HFF-Myc (cell line): ENCODE measurements at regions not wholly inside any gene's neighbourhood (a gene's known extent, or its start where the extent isn't known, plus 50 kb on each side); places are given as distances from the start of the nearest gene placed in this dataset.

Experiments
- DNase-seq: peaks from one replicate; pipeline ENCODE4 v3.0.0-alpha.2; 2011; ENCODE audit warnings: low read depth; ENCODE audit errors: extremely low read depth
- H3K4me3 ChIP-seq: replicated peaks from 2 replicates; pipeline ENCODE4 v1.5.1; 2011; ENCODE audit warnings: low read depth, mild to moderate bottlenecking, control low read depth, low read length
- TF ChIP-seq, protein P1 (sequence below): IDR thresholded peaks from 2 replicates; pipeline ENCODE4 v1.5.1; 2012; ENCODE audit warnings: mild to moderate bottlenecking, low read depth, low read length, control low read depth; ENCODE audit errors: missing control alignments

DNA sequence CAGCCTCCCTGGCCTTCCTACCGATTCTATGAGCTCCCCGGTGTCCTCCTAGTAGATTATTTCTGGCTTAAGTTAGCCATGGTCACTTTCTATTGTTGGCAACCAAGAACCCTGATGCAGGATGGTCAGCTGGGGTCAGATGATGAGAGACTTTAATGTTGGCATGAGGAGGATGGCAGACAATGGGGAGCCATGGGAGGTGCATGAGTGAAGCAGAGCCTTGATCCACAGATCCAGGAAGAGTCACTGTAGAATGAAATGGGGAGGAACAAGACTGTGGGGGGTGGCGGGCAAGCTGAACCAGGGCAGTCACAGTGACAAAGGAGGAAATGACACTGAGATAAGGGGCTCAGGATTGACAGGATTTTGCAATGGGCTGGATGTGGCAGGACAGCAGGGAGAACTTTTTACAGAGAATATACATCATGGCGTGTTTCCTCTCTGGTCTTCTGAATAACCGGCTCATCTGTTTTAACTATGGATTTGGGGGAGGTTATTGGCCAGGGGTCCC lies 60.9 kb downstream of the RPLP1 start:
- no peak for DNase-seq
- TF ChIP-seq, protein P1, sequence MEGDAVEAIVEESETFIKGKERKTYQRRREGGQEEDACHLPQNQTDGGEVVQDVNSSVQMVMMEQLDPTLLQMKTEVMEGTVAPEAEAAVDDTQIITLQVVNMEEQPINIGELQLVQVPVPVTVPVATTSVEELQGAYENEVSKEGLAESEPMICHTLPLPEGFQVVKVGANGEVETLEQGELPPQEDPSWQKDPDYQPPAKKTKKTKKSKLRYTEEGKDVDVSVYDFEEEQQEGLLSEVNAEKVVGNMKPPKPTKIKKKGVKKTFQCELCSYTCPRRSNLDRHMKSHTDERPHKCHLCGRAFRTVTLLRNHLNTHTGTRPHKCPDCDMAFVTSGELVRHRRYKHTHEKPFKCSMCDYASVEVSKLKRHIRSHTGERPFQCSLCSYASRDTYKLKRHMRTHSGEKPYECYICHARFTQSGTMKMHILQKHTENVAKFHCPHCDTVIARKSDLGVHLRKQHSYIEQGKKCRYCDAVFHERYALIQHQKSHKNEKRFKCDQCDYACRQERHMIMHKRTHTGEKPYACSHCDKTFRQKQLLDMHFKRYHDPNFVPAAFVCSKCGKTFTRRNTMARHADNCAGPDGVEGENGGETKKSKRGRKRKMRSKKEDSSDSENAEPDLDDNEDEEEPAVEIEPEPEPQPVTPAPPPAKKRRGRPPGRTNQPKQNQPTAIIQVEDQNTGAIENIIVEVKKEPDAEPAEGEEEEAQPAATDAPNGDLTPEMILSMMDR, result no peak
- H3K4me3 ChIP-seq, result no peak overlapping the region

DNA sequence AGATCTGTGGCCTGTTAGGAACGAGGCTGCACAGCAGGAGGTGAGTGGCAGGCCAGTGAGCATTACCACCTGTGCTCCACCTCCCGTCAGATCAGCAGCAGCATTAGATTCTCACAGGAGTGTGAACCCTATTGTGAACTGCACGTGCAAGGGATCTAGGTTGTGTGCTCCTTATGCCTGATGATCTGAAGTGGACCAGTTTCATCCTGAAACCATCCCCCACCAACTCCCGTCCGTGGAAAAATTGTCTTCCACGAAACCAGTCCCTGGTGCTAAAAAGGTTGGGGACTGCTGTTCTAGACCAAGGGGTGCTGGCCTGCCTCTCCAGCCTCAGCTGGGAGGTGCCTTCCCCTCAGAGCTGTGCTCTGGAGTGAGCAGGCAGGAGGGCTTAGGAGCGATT lies 61.4 kb downstream of the RPLP1 start:
- DNase-seq, result no peak
- TF ChIP-seq, protein P1, result no peak
- H3K4me3 ChIP-seq, result no peak overlapping the region

DNA sequence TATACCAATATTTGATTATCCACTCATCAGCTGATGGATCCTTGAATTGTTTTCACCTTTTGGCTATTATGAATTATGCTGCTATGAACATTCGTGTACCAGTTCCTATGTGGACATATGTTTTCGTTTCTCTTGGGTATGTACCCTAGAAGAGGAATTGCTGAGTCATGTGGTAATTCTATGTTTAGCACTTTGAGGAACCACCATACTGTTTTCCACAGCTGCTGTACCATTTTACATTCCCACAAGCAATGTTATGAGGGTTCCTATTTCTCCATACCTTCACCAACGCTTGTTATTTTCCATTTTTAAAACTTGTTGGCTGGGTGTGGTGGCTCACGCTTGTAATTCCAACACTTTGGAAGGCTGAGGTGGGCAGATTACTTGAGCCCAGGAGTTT lies 62.9 kb downstream of the RPLP1 start:
- no peak overlapping the region for H3K4me3 ChIP-seq
- no peak for DNase-seq
- TF ChIP-seq, protein P1, result no peak

DNA sequence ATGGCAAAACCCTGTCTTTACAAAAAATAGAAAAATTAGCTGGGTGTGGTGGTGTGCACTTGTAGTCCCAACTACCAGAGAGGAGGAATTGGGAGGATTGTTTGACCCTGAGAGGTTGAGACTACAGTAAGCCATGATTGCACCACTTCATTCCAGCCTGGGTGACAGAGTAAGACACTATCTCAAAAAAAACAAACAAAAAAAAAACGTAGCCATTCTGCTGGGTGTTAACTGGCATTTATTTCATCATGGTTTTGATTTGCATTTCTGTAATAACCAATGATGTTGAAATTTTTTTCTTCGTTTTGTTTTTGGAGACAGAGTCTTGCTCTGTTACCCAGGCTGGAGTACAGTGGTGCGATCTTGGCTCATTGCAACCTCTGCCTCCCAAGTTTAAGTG lies 63.3 kb downstream of the RPLP1 start:
- H3K4me3 ChIP-seq, result no peak overlapping the region
- no peak for DNase-seq
- TF ChIP-seq, protein P1, result no peak

DNA sequence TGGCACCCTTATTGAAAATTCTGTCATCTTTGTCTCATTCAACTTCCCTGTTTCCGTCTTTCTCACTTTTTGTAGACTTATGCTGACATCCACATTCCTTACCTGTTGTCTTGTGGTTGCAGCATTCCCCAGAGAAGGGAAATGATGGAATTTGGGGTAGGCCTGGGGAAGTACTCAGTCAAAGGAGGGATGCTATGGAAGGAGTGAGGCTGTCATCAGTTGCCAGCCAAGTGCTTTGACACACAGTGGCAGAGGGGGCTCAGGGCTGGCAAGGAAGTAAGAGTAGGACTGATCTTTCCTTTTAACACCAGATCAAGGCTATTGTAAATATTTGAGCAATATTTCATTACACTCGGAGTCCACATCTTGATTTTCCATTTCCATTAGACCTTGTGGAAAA lies 64.4 kb downstream of the RPLP1 start:
- no peak overlapping the region for H3K4me3 ChIP-seq
- DNase-seq, result no peak
- TF ChIP-seq, protein P1, result no peak

DNA sequence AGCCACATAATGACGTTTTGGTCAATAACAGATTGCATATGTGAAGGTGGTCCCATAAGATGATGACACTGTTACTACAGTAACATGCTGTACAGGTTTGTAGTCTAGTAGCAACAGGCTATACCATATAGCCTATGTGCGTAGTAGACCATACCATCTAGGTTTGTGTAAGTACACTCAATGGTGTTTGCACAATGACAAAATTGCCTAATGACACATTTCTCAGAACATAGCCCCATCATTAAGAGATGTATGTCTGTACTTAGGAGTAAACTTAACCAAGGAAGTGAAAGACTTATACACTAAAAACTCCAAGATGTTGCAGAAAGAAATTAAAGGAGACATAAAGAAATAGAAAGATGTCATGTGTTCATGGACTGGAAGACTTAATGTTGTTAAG lies 66.2 kb downstream of the RPLP1 start:
- TF ChIP-seq, protein P1, result no peak

DNA sequence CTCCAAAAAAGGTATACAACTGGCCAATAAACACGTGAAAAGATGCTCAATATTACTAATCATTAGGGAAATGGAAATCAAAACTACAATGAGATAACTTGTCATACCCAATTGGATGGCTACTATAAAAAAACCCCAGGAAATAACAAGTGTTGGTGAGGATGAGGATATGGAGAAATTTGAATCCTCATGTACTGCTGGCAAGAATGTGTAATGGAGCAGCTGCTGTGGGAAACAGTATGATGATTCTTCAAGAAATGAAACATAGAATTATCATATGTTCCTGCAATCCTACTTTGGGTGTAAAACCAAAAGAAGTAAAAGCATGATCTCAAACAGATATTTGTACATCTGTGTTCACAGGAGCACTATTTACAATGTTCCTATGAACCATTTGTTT lies 67.4 kb downstream of the RPLP1 start:
- TF ChIP-seq, protein P1, result no peak
- no peak for DNase-seq
- H3K4me3 ChIP-seq, result no peak overlapping the region

More for the DNA sequence above, 66.2 kb downstream of the RPLP1 start:
- H3K4me3 ChIP-seq, result no peak overlapping the region
- DNase-seq, result no peak
